K562 (cell line): ENCODE measurements at regions not wholly inside any gene's neighbourhood (a gene's known extent, or its start where the extent isn't known, plus 50 kb on each side); places are given as distances from the start of the nearest gene placed in this dataset.

Experiments used
- CBX3 ChIP-seq, 2 experiments: IDR thresholded peaks; 1 replicate in 1 of 2; 2 replicates in 1 of 2; pipeline ENCODE4 v1.6.1; 2012; ENCODE audit warnings: inconsistent platforms in 2 of 2, low read length in 2 of 2, borderline replicate concordance in 1 of 2, control low read depth in 1 of 2
- DACH1 ChIP-seq: fragments of 450-650 bp; IDR thresholded peaks from 2 replicates; pipeline ENCODE4 v1.6.1; 2018; ENCODE audit not compliant: partially characterized antibody
- FOS ChIP-seq: IDR thresholded peaks from 3 replicates; pipeline ENCODE4 v1.6.1; 2011; ENCODE audit not compliant: insufficient read length; ENCODE audit errors: extremely low read depth
- HDAC6 ChIP-seq: IDR thresholded peaks from 2 replicates; pipeline ENCODE4 v1.6.1; 2012; ENCODE audit warnings: low read depth, mild to moderate bottlenecking, control low read depth, inconsistent platforms, low read length, moderate library complexity
- MAFK ChIP-seq: IDR thresholded peaks from 2 replicates; pipeline ENCODE4 v1.6.1; 2011; ENCODE audit warnings: low read length, improper control_type of control experiment
- MYBL2 ChIP-seq, 2 experiments: fragments of 450-650 bp in 1 of 2; sonication (generic) in 1 of 2; formaldehyde crosslinking in 1 of 2; IDR thresholded peaks; 2 replicates each; pipeline versions ENCODE4 v1.6.1 to v1.8.1; 2017 to 2022; ENCODE audit warnings: borderline replicate concordance in 1 of 2, inconsistent platforms in 1 of 2, low read depth in 1 of 2, mild to moderate bottlenecking in 1 of 2, missing genetic modification reagents in 1 of 2, moderate library complexity in 1 of 2
- NONO ChIP-seq, 2 experiments: fragments of 200-400 bp in 1 of 2; fragments of 450-650 bp in 1 of 2; formaldehyde crosslinking in 1 of 2; IDR thresholded peaks; 2 replicates each; pipeline ENCODE4 v1.6.1; 2017; ENCODE audit warnings: low read depth in 2 of 2, mild to moderate bottlenecking in 2 of 2, moderate library complexity in 2 of 2, low read length in 1 of 2
- TF ChIP-seq, protein P1 (sequence below): fragments of 250-450 bp; sonication (Bioruptor Pico); IDR thresholded peaks from 2 replicates; pipeline ENCODE4 v1.8.0; 2021; ENCODE audit warnings: moderate library complexity, mild to moderate bottlenecking, inconsistent platforms
- TF ChIP-seq, protein P2 (sequence below), 2 experiments: fragments of 200-800 bp in 1 of 2; sonication (Bioruptor generic) in 1 of 2; sonication (generic) in 1 of 2; formaldehyde crosslinking in 1 of 2; IDR thresholded peaks in 1 of 2; conservative IDR thresholded peaks in 1 of 2; 2 replicates each; pipeline versions ENCODE4 v1.5.0 to v1.6.1; 2016 to 2020; ENCODE audit warnings: missing compliant biosample characterization in 1 of 2, missing genetic modification characterization in 1 of 2, missing genetic modification reagents in 1 of 2

DNA sequence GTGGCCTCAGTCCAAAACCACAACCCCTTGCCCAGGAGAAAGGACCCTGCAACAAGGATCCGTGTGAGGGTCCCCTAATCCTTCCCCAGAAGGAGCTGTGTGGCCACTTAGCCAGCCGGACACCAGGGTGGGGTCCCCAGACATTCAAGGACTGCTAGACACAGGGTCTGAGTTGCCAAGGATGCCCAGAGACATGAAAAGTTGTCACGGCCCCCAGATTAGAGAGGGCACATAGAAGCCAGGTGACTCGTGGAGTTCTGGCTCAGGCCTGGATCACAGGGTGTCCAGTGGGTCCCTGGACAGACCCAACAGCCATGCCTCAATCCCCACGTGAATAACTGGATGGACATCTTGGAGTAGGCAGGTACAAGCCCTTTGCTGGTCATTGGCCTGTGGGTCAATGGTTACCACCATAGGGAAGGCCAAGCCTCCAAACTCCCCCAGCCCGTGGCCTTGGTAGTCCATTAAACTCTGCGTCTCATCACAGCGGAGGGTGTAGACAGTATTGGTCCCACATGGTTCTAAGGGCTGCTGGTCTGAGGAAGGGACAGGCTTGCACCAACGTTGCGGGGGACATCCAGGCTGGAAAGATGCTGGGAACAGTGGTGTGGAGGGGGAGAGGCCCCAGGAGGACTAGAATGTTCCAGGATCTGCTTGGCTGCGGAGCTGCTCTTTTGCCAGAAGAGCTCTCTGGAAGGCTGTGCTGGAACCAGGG, 205.9 kb upstream of the PPP2R2D start:
- TF ChIP-seq NONO (IDR thresholded peaks at IDR 0.05; ENCODE audit: low read depth in 2 of 2, low read length in 1 of 2): no peak
- TF ChIP-seq CBX3 (IDR thresholded peaks at IDR 0.05; ENCODE audit: borderline replicate concordance in 1 of 2, low read length in 2 of 2): no peak
- no peak for TF ChIP-seq DACH1
- no peak for TF ChIP-seq HDAC6
- TF ChIP-seq MAFK: no peak
- TF ChIP-seq FOS: no peak
- TF ChIP-seq, protein P1, sequence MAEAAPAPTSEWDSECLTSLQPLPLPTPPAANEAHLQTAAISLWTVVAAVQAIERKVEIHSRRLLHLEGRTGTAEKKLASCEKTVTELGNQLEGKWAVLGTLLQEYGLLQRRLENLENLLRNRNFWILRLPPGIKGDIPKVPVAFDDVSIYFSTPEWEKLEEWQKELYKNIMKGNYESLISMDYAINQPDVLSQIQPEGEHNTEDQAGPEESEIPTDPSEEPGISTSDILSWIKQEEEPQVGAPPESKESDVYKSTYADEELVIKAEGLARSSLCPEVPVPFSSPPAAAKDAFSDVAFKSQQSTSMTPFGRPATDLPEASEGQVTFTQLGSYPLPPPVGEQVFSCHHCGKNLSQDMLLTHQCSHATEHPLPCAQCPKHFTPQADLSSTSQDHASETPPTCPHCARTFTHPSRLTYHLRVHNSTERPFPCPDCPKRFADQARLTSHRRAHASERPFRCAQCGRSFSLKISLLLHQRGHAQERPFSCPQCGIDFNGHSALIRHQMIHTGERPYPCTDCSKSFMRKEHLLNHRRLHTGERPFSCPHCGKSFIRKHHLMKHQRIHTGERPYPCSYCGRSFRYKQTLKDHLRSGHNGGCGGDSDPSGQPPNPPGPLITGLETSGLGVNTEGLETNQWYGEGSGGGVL: no peak
- TF ChIP-seq MYBL2 (IDR thresholded peaks at IDR 0.05; ENCODE audit: low read depth): no peak
- TF ChIP-seq MYBL2 (CRISPR knock-in tag; IDR thresholded peaks at IDR 0.05; ENCODE audit: borderline replicate concordance): no peak
- TF ChIP-seq, protein P2, sequence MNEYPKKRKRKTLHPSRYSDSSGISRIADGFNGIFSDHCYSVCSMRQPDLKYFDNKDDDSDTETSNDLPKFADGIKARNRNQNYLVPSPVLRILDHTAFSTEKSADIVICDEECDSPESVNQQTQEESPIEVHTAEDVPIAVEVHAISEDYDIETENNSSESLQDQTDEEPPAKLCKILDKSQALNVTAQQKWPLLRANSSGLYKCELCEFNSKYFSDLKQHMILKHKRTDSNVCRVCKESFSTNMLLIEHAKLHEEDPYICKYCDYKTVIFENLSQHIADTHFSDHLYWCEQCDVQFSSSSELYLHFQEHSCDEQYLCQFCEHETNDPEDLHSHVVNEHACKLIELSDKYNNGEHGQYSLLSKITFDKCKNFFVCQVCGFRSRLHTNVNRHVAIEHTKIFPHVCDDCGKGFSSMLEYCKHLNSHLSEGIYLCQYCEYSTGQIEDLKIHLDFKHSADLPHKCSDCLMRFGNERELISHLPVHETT (CRISPR knock-in tag; conservative IDR thresholded peaks at IDR 0.05 in 1 of 2, IDR thresholded peaks at IDR 0.05 in 1 of 2): no peak
